GM12875 (cell line): ENCODE measurements at regions not wholly inside any gene's neighbourhood (a gene's known extent, or its start where the extent isn't known, plus 50 kb on each side); places are given as distances from the start of the nearest gene placed in this dataset.
"Not testable (repeated sequence)": the region's sequence is repeated elsewhere in the genome, so short reads cannot be mapped to it uniquely, and the experiment has no call there.

Source experiments
- H3K4me3 ChIP-seq: one replicate; pipeline ENCODE4 v1.5.1; 2011; ENCODE audit warnings: low read depth, low read length, control low read depth
- CTCF ChIP-seq: IDR thresholded peaks from 2 replicates; pipeline ENCODE4 v1.5.1; 2011; ENCODE audit warnings: low read depth, mild to moderate bottlenecking, control low read depth, inconsistent platforms, low read length, moderate library complexity, borderline replicate concordance; ENCODE audit not compliant: insufficient read depth

- no peak overlapping the region for H3K4me3 ChIP-seq
Measured at GRCh38 chr2:155904720-155905119, 427.8 kb downstream of the NR4A2 start.

GRCh38 chr2:155902635-155903034 lies 429.9 kb downstream of the NR4A2 start:
- no peak for TF ChIP-seq CTCF
- H3K4me3 ChIP-seq = no peak overlapping the region

More at GRCh38 chr2:155904720-155905119, 427.8 kb downstream of the NR4A2 start:
- TF ChIP-seq CTCF = no peak

GRCh38 chr2:155895016-155895415 lies 437.5 kb downstream of the NR4A2 start:
- no peak overlapping the region for H3K4me3 ChIP-seq
- TF ChIP-seq CTCF = no peak

GRCh38 chr2:155880382-155880781 lies 452.1 kb downstream of the NR4A2 start:
- not testable (repeated sequence) for H3K4me3 ChIP-seq

GRCh38 chr2:155879900-155880299 lies 452.6 kb downstream of the NR4A2 start:
- not testable (repeated sequence) for H3K4me3 ChIP-seq

- H3K4me3 ChIP-seq = no peak overlapping the region
- TF ChIP-seq CTCF = no peak
Measured at GRCh38 chr2:155872396-155872795, 460.1 kb downstream of the NR4A2 start.

- no peak overlapping the region for H3K4me3 ChIP-seq
- TF ChIP-seq CTCF = no peak
Measured at GRCh38 chr2:155871940-155872339, 460.6 kb downstream of the NR4A2 start.

GRCh38 chr2:155867564-155867963 lies 465.0 kb downstream of the NR4A2 start:
- H3K4me3 ChIP-seq = no peak overlapping the region
- TF ChIP-seq CTCF = no peak
